MM.1S (cell line): ENCODE measurements at regions not wholly inside any gene's neighbourhood (a gene's known extent, or its start where the extent isn't known, plus 50 kb on each side); places are given as distances from the start of the nearest gene placed in this dataset.

Experiments used
- EZH2 ChIP-seq: fragments of 300-600 bp; sonication (generic); optimal IDR thresholded peaks from 2 replicates; pipeline ENCODE3; 2017; ENCODE audit warnings: low read depth, mild to moderate bottlenecking, antibody characterized with exemption, low read length, mixed read lengths
- TF ChIP-seq, protein P1 (sequence below): fragments of 300-600 bp; sonication (generic); IDR thresholded peaks from 2 replicates; pipeline ENCODE4 v1.5.1; 2016; ENCODE audit warnings: antibody characterized with exemption, low read length, mixed read lengths

- TF ChIP-seq, protein P1, sequence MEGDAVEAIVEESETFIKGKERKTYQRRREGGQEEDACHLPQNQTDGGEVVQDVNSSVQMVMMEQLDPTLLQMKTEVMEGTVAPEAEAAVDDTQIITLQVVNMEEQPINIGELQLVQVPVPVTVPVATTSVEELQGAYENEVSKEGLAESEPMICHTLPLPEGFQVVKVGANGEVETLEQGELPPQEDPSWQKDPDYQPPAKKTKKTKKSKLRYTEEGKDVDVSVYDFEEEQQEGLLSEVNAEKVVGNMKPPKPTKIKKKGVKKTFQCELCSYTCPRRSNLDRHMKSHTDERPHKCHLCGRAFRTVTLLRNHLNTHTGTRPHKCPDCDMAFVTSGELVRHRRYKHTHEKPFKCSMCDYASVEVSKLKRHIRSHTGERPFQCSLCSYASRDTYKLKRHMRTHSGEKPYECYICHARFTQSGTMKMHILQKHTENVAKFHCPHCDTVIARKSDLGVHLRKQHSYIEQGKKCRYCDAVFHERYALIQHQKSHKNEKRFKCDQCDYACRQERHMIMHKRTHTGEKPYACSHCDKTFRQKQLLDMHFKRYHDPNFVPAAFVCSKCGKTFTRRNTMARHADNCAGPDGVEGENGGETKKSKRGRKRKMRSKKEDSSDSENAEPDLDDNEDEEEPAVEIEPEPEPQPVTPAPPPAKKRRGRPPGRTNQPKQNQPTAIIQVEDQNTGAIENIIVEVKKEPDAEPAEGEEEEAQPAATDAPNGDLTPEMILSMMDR, result no peak
- TF ChIP-seq EZH2, result no peak
Measured at GRCh38 chr12:67155863-67156262, 113.3 kb upstream of the CAND1 start.
